ENCODE measurements at regions not wholly inside any gene's neighbourhood (a gene's known extent, or its start where the extent isn't known, plus 50 kb on each side); places are given as distances from the start of the nearest gene placed in this dataset.

DNA sequence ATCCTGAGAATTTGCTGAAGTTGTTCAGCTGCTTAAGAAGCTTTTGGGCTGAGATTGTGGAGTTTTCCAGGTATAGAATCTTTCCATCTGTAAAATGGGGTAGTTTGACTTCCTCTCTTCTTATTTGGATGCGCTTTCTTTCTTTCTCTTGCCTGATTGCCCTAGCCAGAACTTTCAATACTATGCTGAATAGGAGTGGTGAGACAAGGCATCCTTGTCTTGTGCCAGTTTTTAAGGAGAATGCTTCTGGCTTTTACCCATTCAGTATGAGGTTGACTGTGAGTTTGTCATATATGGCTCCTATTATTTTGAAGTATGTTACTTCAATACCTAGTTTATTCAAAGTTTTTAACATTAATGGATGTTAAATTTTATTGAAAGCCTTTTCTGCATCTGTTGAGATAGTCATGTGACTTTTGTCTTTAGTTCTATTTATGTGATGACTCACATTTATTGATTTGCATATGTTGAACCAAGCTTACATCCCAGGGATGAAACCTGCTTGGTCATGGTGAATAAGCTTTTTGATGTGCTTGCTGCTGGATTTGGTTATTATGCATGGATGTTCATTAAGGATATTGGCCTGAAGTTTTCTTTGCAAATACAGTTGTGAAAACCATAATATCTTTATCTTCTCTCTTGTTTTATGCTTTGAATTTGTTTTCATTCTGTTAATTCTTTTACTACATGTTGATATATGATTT is 573.8 kb upstream of the NDST4 start:
- no peak overlapping the region for H3K27ac ChIP-seq
- TF ChIP-seq, protein P1, sequence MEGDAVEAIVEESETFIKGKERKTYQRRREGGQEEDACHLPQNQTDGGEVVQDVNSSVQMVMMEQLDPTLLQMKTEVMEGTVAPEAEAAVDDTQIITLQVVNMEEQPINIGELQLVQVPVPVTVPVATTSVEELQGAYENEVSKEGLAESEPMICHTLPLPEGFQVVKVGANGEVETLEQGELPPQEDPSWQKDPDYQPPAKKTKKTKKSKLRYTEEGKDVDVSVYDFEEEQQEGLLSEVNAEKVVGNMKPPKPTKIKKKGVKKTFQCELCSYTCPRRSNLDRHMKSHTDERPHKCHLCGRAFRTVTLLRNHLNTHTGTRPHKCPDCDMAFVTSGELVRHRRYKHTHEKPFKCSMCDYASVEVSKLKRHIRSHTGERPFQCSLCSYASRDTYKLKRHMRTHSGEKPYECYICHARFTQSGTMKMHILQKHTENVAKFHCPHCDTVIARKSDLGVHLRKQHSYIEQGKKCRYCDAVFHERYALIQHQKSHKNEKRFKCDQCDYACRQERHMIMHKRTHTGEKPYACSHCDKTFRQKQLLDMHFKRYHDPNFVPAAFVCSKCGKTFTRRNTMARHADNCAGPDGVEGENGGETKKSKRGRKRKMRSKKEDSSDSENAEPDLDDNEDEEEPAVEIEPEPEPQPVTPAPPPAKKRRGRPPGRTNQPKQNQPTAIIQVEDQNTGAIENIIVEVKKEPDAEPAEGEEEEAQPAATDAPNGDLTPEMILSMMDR (IDR thresholded peaks at IDR 0.05) = no peak
- no peak for TF ChIP-seq ZFX (IDR thresholded peaks at IDR 0.05; ENCODE audit: borderline replicate concordance)

- TF ChIP-seq ZFX (IDR thresholded peaks at IDR 0.05; ENCODE audit: borderline replicate concordance) = no peak
- TF ChIP-seq, protein P1 (IDR thresholded peaks at IDR 0.05) = no peak
- H3K27ac ChIP-seq = no peak overlapping the region
Observed at GRCh38 chr4:115678425-115678941, 565.1 kb upstream of the NDST4 start.

- no peak for TF ChIP-seq ZFX (IDR thresholded peaks at IDR 0.05; ENCODE audit: borderline replicate concordance)
- TF ChIP-seq, protein P1 (IDR thresholded peaks at IDR 0.05) = no peak
Observed at GRCh38 chr4:115675719-115676118, 562.3 kb upstream of the NDST4 start.

GRCh38 chr4:115674485-115674884 is 561.1 kb upstream of the NDST4 start:
- TF ChIP-seq, protein P1 (IDR thresholded peaks at IDR 0.05) = no peak
- TF ChIP-seq ZFX (IDR thresholded peaks at IDR 0.05; ENCODE audit: borderline replicate concordance) = no peak

More at GRCh38 chr4:115675719-115676118, 562.3 kb upstream of the NDST4 start:
- H3K27ac ChIP-seq = no peak overlapping the region

DNA sequence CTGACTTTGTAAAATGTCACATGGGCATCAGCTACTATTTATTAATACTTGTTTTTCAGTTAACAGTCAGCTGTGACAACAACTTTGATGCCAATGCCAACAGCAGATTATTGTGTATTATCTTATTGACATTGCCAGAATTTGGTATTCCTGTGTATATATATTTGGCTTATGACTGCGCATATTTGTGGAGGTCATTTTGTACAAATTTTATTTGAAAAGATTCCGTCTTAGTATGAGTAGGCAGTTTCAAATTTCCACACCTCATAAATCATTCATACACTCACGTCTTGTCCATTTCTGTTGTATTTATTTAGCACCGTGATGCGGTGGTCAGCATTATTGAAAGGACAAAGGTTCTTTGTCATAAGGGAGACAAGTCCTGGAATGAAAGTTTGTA is 558.2 kb upstream of the NDST4 start:
- H3K27ac ChIP-seq = no peak overlapping the region
- TF ChIP-seq, protein P1 (IDR thresholded peaks at IDR 0.05) = no peak
- no peak for TF ChIP-seq ZFX (IDR thresholded peaks at IDR 0.05; ENCODE audit: borderline replicate concordance)

More at GRCh38 chr4:115674485-115674884, 561.1 kb upstream of the NDST4 start:
- no peak overlapping the region for H3K27ac ChIP-seq

DNA sequence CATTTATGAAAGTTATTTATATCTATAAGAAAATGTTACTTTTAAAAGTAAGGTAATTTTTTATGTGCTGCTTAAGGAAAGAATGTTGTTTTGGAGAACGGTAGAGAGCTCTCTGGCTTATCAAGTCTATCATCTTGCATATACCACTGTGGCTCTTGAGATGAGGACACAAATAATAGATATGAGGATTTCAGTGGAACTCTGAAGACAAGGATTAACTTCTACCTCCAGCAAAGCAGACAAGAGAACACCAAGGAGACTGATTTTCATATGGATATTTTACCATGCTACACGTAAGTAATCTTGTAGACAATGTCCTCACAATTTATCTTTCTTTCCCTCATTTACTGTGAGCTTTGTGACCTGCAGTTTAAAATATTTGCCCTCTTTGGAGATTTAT is 557.5 kb upstream of the NDST4 start:
- no peak for TF ChIP-seq ZFX (IDR thresholded peaks at IDR 0.05; ENCODE audit: borderline replicate concordance)
- TF ChIP-seq, protein P1 (IDR thresholded peaks at IDR 0.05) = no peak
- no peak overlapping the region for H3K27ac ChIP-seq

- no peak overlapping the region for H3K27ac ChIP-seq
- no peak for TF ChIP-seq ZFX (IDR thresholded peaks at IDR 0.05; ENCODE audit: borderline replicate concordance)
- TF ChIP-seq, protein P1 (IDR thresholded peaks at IDR 0.05) = no peak
Observed at GRCh38 chr4:115668396-115668795, 555.0 kb upstream of the NDST4 start.

All from 22Rv1 (cell line).